ENCODE measurements at regions not wholly inside any gene's neighbourhood (a gene's known extent, or its start where the extent isn't known, plus 50 kb on each side); places are given as distances from the start of the nearest gene placed in this dataset.

DNA sequence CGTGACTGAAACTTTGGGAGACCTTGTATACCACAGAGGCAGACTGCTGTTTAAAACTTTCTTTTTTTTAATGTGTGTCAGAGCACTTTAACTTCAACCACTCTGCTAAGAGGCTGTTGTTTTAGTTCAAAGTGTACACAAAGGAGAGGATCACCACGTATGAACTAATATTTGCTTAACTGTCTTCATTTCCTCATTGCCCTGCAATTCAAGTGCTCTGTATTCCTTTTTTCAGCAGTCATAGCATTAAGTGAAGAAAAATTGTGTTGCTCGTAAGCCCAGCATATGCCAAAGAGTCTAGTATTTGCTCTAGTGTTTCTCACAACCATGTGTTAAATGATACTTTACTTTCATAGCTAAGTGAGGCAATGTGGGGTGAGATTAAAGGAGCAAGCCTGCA, 63.0 kb upstream of the HHIP start:
- Histone ChIP-seq H3K4me3 (ENCODE audit: low read depth, low read length) (peak overlapping the region; percentile 61), H3K27me3 (ENCODE audit: insufficient read depth, low read length) (no peaks in the 10 kb centered on the region), H3K4me1 (ENCODE audit: control insufficient read depth, insufficient read depth, low read length, unreplicated experiment) (peaks cover 71% of the 10 kb centered on the region), H2AFZ (ENCODE audit: low read length, unreplicated experiment) (peak overlapping the region; percentile 89), H3K36me3 (ENCODE audit: insufficient read depth, low read length) (no peaks in the 10 kb centered on the region), H3K79me2 (ENCODE audit: control insufficient read depth, insufficient read depth, low read length, unreplicated experiment) (no peaks in the 10 kb centered on the region), H3K27ac (ENCODE audit: low read depth, low read length) (peak overlapping the region; percentile 96)

DNA sequence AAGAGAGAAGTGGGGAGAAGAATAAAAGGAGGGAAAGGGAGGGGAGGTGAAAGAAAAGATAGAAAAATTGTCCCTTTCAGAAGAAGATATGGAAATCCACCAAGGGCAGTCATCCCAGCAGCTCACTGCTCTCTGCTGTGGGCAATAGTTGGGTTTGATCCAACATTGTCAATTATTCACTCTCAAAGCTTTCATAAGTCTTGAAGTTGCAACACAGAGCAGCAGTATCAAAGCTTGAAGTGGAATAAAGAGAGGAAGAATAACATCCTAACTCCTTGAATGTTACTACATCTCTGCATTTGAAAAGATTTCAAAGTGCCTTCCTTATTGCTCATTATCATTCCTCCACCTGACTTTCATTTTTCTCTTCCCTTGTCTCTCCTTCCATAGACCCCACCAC, 62.3 kb upstream of the HHIP start:
- H2AFZ ChIP-seq (ENCODE audit: low read length, unreplicated experiment): peak overlapping the region; percentile 80
- H3K79me2 ChIP-seq (ENCODE audit: control insufficient read depth, insufficient read depth, low read length, unreplicated experiment): no peaks in the 10 kb centered on the region
- no peaks in the 10 kb centered on the region for H3K36me3 ChIP-seq (ENCODE audit: insufficient read depth, low read length)
- peak overlapping the region; percentile 96 for H3K27ac ChIP-seq (ENCODE audit: low read depth, low read length)
- peaks cover 64% of the 10 kb centered on the region for H3K4me1 ChIP-seq (ENCODE audit: control insufficient read depth, insufficient read depth, low read length, unreplicated experiment)
- peak overlapping the region; percentile 61 for H3K4me3 ChIP-seq (ENCODE audit: low read depth, low read length)
- no peaks in the 10 kb centered on the region for H3K27me3 ChIP-seq (ENCODE audit: insufficient read depth, low read length)

- peak overlapping the region; percentile 80 for H2AFZ ChIP-seq (ENCODE audit: low read length, unreplicated experiment)
- peak overlapping the region; percentile 96 for H3K27ac ChIP-seq (ENCODE audit: low read depth, low read length)
- H3K27me3 ChIP-seq (ENCODE audit: insufficient read depth, low read length): no peaks in the 10 kb centered on the region
- H3K36me3 ChIP-seq (ENCODE audit: insufficient read depth, low read length): no peaks in the 10 kb centered on the region
- H3K79me2 ChIP-seq (ENCODE audit: control insufficient read depth, insufficient read depth, low read length, unreplicated experiment): no peaks in the 10 kb centered on the region
- peaks cover 57% of the 10 kb centered on the region for H3K4me1 ChIP-seq (ENCODE audit: control insufficient read depth, insufficient read depth, low read length, unreplicated experiment)
- H3K4me3 ChIP-seq (ENCODE audit: low read depth, low read length): peak overlapping the region; percentile 39; the same call in 1 of the 2 replicates
Measured at GRCh38 chr4:144584428-144584827, 61.5 kb upstream of the HHIP start.

DNA sequence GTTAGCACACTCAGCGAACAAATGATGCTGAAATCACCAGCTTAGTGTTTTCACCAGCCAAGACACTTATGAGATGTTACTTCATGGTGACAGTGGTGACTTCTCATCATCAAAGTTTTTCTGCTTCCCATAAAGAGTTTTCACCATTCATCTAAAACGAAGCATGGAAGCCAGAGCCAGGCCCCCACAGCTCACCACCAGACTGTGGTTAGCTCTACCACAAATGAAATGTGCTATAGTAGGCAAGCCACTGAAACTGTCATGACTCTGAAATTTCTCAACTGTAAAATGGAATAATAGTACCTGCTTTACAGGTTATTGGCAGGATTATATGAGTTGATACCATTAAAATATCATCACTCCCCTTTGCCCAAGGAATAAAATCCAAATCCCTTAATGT, 56.4 kb upstream of the HHIP start:
- no peaks in the 10 kb centered on the region for H3K79me2 ChIP-seq (ENCODE audit: control insufficient read depth, insufficient read depth, low read length, unreplicated experiment)
- no peaks in the 10 kb centered on the region for H3K27me3 ChIP-seq (ENCODE audit: insufficient read depth, low read length)
- H2AFZ ChIP-seq (ENCODE audit: low read length, unreplicated experiment): no peak overlapping the region
- no peak overlapping the region for H3K27ac ChIP-seq (ENCODE audit: low read depth, low read length)
- H3K4me1 ChIP-seq (ENCODE audit: control insufficient read depth, insufficient read depth, low read length, unreplicated experiment): peaks cover 22% of the 10 kb centered on the region
- no peak overlapping the region for H3K4me3 ChIP-seq (ENCODE audit: low read depth, low read length)
- H3K36me3 ChIP-seq (ENCODE audit: insufficient read depth, low read length): no peaks in the 10 kb centered on the region

DNA sequence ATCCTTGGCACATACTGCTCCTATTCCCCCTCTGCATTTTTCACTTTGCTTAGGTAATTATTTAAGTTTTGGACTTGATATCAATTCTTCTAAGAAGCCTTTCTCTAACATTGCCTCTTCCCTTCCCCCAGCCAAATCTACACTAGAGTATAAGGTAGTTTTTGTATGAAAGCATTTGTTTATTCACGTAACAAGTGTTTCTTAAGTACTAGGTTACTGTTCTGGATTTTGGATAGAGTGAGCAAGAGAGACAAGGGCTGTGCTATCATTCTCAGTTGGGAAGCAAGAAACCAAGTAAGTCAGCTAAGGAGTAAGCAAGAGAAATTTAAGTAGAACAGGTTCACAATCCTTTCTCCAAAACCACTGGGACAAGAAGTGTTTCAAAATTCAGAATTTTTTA, 55.9 kb upstream of the HHIP start:
- H3K27ac ChIP-seq (ENCODE audit: low read depth, low read length): no peak overlapping the region
- H3K27me3 ChIP-seq (ENCODE audit: insufficient read depth, low read length): no peaks in the 10 kb centered on the region
- no peak overlapping the region for H2AFZ ChIP-seq (ENCODE audit: low read length, unreplicated experiment)
- no peaks in the 10 kb centered on the region for H3K36me3 ChIP-seq (ENCODE audit: insufficient read depth, low read length)
- H3K4me1 ChIP-seq (ENCODE audit: control insufficient read depth, insufficient read depth, low read length, unreplicated experiment): peaks cover 17% of the 10 kb centered on the region
- no peak overlapping the region for H3K4me3 ChIP-seq (ENCODE audit: low read depth, low read length)
- no peaks in the 10 kb centered on the region for H3K79me2 ChIP-seq (ENCODE audit: control insufficient read depth, insufficient read depth, low read length, unreplicated experiment)

- peak overlapping the region; percentile 52 for H2AFZ ChIP-seq (ENCODE audit: low read length, unreplicated experiment)
- no peaks in the 10 kb centered on the region for H3K27me3 ChIP-seq (ENCODE audit: insufficient read depth, low read length)
- peaks cover 12% of the 10 kb centered on the region for H3K4me1 ChIP-seq (ENCODE audit: control insufficient read depth, insufficient read depth, low read length, unreplicated experiment)
- H3K27ac ChIP-seq (ENCODE audit: low read depth, low read length): peak overlapping the region; percentile 33
- H3K79me2 ChIP-seq (ENCODE audit: control insufficient read depth, insufficient read depth, low read length, unreplicated experiment): no peaks in the 10 kb centered on the region
- H3K36me3 ChIP-seq (ENCODE audit: insufficient read depth, low read length): no peaks in the 10 kb centered on the region
- no peak overlapping the region for H3K4me3 ChIP-seq (ENCODE audit: low read depth, low read length)
Measured at GRCh38 chr4:144591401-144591800, 54.6 kb upstream of the HHIP start.

GRCh38 chr4:144592264-144592663, 53.7 kb upstream of the HHIP start:
- no peaks in the 10 kb centered on the region for H3K79me2 ChIP-seq (ENCODE audit: control insufficient read depth, insufficient read depth, low read length, unreplicated experiment)
- H3K4me1 ChIP-seq (ENCODE audit: control insufficient read depth, insufficient read depth, low read length, unreplicated experiment): peaks cover 12% of the 10 kb centered on the region
- H3K36me3 ChIP-seq (ENCODE audit: insufficient read depth, low read length): no peaks in the 10 kb centered on the region
- H3K27ac ChIP-seq (ENCODE audit: low read depth, low read length): no peak overlapping the region
- H3K27me3 ChIP-seq (ENCODE audit: insufficient read depth, low read length): no peaks in the 10 kb centered on the region
- H3K4me3 ChIP-seq (ENCODE audit: low read depth, low read length): no peak overlapping the region
- H2AFZ ChIP-seq (ENCODE audit: low read length, unreplicated experiment): peak overlapping the region; percentile 0

DNA sequence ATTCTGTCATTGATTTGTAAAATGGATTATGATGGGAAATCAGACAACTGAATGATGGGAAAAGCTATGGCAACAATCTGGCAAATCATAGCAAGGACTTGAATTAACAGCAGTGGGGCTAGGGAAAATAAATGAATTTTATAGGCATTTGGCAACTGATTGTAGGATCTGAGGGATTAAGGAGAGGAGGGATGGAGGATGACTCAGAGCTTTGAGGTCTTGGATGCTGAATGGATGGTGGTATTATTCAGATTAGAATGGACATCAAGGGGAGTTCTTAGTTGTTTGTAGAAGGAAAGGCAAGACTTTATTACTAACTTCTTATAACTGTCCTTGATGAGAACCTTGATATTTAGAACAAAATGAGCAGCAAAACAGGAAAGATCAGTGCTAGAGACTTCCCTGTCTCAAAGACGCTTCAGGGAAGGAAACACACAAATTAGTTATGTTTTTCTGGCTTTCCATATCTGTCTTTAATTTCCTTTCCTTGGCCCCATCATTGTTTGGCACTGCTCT, 51.4 kb upstream of the HHIP start:
- Histone ChIP-seq H3K36me3 (ENCODE audit: insufficient read depth, low read length) (no peaks in the 10 kb centered on the region), H3K4me3 (ENCODE audit: low read depth, low read length) (no peak overlapping the region), H3K79me2 (ENCODE audit: control insufficient read depth, insufficient read depth, low read length, unreplicated experiment) (no peaks in the 10 kb centered on the region), H2AFZ (ENCODE audit: low read length, unreplicated experiment) (no peak overlapping the region), H3K4me1 (ENCODE audit: control insufficient read depth, insufficient read depth, low read length, unreplicated experiment) (peaks cover 16% of the 10 kb centered on the region), H3K27me3 (ENCODE audit: insufficient read depth, low read length) (no peaks in the 10 kb centered on the region), H3K27ac (ENCODE audit: low read depth, low read length) (no peak overlapping the region)

- H2AFZ ChIP-seq (ENCODE audit: low read length, unreplicated experiment): no peak overlapping the region
- no peak overlapping the region for H3K4me3 ChIP-seq (ENCODE audit: low read depth, low read length)
- H3K27me3 ChIP-seq (ENCODE audit: insufficient read depth, low read length): no peaks in the 10 kb centered on the region
- H3K36me3 ChIP-seq (ENCODE audit: insufficient read depth, low read length): no peaks in the 10 kb centered on the region
- H3K79me2 ChIP-seq (ENCODE audit: control insufficient read depth, insufficient read depth, low read length, unreplicated experiment): no peaks in the 10 kb centered on the region
- H3K4me1 ChIP-seq (ENCODE audit: control insufficient read depth, insufficient read depth, low read length, unreplicated experiment): peaks cover 21% of the 10 kb centered on the region
- H3K27ac ChIP-seq (ENCODE audit: low read depth, low read length): no peak overlapping the region
Measured at GRCh38 chr4:144595681-144596080, 50.3 kb upstream of the HHIP start.
